KMS-11 (cell line): ENCODE measurements at regions not wholly inside any gene's neighbourhood (a gene's known extent, or its start where the extent isn't known, plus 50 kb on each side); places are given as distances from the start of the nearest gene placed in this dataset.

Experiments used
- H2AFZ ChIP-seq: fragments of 200-600 bp; sonication (generic); 2 replicates; pipeline ENCODE4 v1.6.1; 2016; ENCODE audit warnings: antibody characterized with exemption, mixed run types, low read depth
- H3K27ac ChIP-seq: fragments of 200-600 bp; sonication (generic); 2 replicates; pipeline ENCODE4 v1.6.1; 2016; ENCODE audit warnings: mild to moderate bottlenecking, mixed run types
- H3K27me3 ChIP-seq: fragments of 200-600 bp; sonication (generic); 2 replicates; pipeline ENCODE4 v1.6.1; 2017; ENCODE audit warnings: mild to moderate bottlenecking, low read depth, mixed run types, moderate library complexity; ENCODE audit not compliant: insufficient read depth
- H3K36me3 ChIP-seq: fragments of 200-600 bp; sonication (generic); 2 replicates; pipeline ENCODE4 v1.6.1; 2017; ENCODE audit warnings: mild to moderate bottlenecking, mixed run types; ENCODE audit not compliant: insufficient read depth
- H3K4me1 ChIP-seq: fragments of 200-600 bp; sonication (generic); 2 replicates; pipeline ENCODE4 v1.6.1; 2016; ENCODE audit warnings: mild to moderate bottlenecking, low read depth, mixed run types; ENCODE audit not compliant: poor library complexity, severe bottlenecking
- H3K4me2 ChIP-seq: fragments of 200-600 bp; sonication (generic); 2 replicates; pipeline ENCODE4 v1.7.0; 2016; ENCODE audit warnings: mild to moderate bottlenecking, mixed run types
- H3K4me3 ChIP-seq: fragments of 200-600 bp; sonication (generic); IDR thresholded peaks from 2 replicates; pipeline ENCODE4 v1.6.1; 2017; ENCODE audit warnings: low read depth, low read length, mixed read lengths; ENCODE audit not compliant: insufficient read depth
- H3K79me2 ChIP-seq: fragments of 200-600 bp; sonication (generic); 2 replicates; pipeline ENCODE4 v1.6.1; 2016; ENCODE audit warnings: low read depth, mixed run types; ENCODE audit not compliant: insufficient read depth
- H3K9ac ChIP-seq: fragments of 200-600 bp; sonication (generic); 2 replicates; pipeline ENCODE4 v1.6.1; 2016; ENCODE audit warnings: mild to moderate bottlenecking, mixed run types
- H4K20me1 ChIP-seq: fragments of 200-600 bp; sonication (generic); 2 replicates; pipeline ENCODE4 v1.6.1; 2016; ENCODE audit warnings: mild to moderate bottlenecking, mixed run types; ENCODE audit not compliant: insufficient read depth
- CTCF ChIP-seq: fragments of 200-600 bp; sonication (generic); conservative IDR thresholded peaks from 2 replicates; pipeline ENCODE4 v1.6.1; 2017; ENCODE audit warnings: low read depth, mild to moderate bottlenecking, antibody characterized with exemption, low read length, moderate library complexity, mixed read lengths

- H3K4me3 ChIP-seq = no peak overlapping the region
- H3K4me2 ChIP-seq = no peak overlapping the region
- no peak overlapping the region for H3K9ac ChIP-seq
- no peak overlapping the region for H3K27ac ChIP-seq
- H3K36me3 ChIP-seq = no peaks in the 10 kb centered on the region
- H2AFZ ChIP-seq = no peak overlapping the region
- no peaks in the 10 kb centered on the region for H4K20me1 ChIP-seq
- no peak for TF ChIP-seq CTCF
- no peaks in the 10 kb centered on the region for H3K27me3 ChIP-seq
- H3K4me1 ChIP-seq = no peaks in the 10 kb centered on the region
- H3K79me2 ChIP-seq = no peaks in the 10 kb centered on the region
Measured at GRCh38 chrX:7247346-7247745, 99.4 kb upstream of the PUDP start.

GRCh38 chrX:7244405-7244804 lies 96.5 kb upstream of the PUDP start:
- no peak overlapping the region for H2AFZ ChIP-seq
- no peaks in the 10 kb centered on the region for H3K36me3 ChIP-seq
- no peaks in the 10 kb centered on the region for H4K20me1 ChIP-seq
- no peak overlapping the region for H3K4me2 ChIP-seq
- no peak overlapping the region for H3K9ac ChIP-seq
- H3K27ac ChIP-seq = no peak overlapping the region
- no peak overlapping the region for H3K4me3 ChIP-seq
- no peak for TF ChIP-seq CTCF
- H3K27me3 ChIP-seq = no peaks in the 10 kb centered on the region
- H3K79me2 ChIP-seq = no peaks in the 10 kb centered on the region
- no peaks in the 10 kb centered on the region for H3K4me1 ChIP-seq

- no peaks in the 10 kb centered on the region for H4K20me1 ChIP-seq
- no peak overlapping the region for H2AFZ ChIP-seq
- H3K36me3 ChIP-seq = no peaks in the 10 kb centered on the region
- no peak overlapping the region for H3K9ac ChIP-seq
- no peak overlapping the region for H3K4me3 ChIP-seq
- TF ChIP-seq CTCF = no peak
- H3K79me2 ChIP-seq = no peaks in the 10 kb centered on the region
- H3K4me2 ChIP-seq = no peak overlapping the region
- no peaks in the 10 kb centered on the region for H3K4me1 ChIP-seq
- H3K27ac ChIP-seq = no peak overlapping the region
- no peaks in the 10 kb centered on the region for H3K27me3 ChIP-seq
Measured at GRCh38 chrX:7242613-7243012, 94.7 kb upstream of the PUDP start.

GRCh38 chrX:7240929-7241328 lies 93.0 kb upstream of the PUDP start:
- Histone ChIP-seq H3K27me3 (no peaks in the 10 kb centered on the region), H3K4me1 (no peaks in the 10 kb centered on the region), H3K27ac (no peak overlapping the region), H3K36me3 (no peaks in the 10 kb centered on the region), H3K79me2 (no peaks in the 10 kb centered on the region), H2AFZ (no peak overlapping the region), H3K4me2 (no peak overlapping the region), H4K20me1 (no peaks in the 10 kb centered on the region), H3K4me3 (no peak overlapping the region), H3K9ac (no peak overlapping the region)
- TF ChIP-seq CTCF = no peak

- no peak overlapping the region for H3K27ac ChIP-seq
- H3K79me2 ChIP-seq = no peaks in the 10 kb centered on the region
- H3K9ac ChIP-seq = no peak overlapping the region
- no peak overlapping the region for H3K4me3 ChIP-seq
- no peaks in the 10 kb centered on the region for H3K27me3 ChIP-seq
- no peaks in the 10 kb centered on the region for H3K36me3 ChIP-seq
- H3K4me2 ChIP-seq = no peak overlapping the region
- no peaks in the 10 kb centered on the region for H4K20me1 ChIP-seq
- TF ChIP-seq CTCF = no peak
- no peak overlapping the region for H2AFZ ChIP-seq
- H3K4me1 ChIP-seq = no peaks in the 10 kb centered on the region
Measured at GRCh38 chrX:7235071-7235470, 87.1 kb upstream of the PUDP start.
